Common myeloid progenitor, CD34-positive (primary cell): ENCODE measurements at regions not wholly inside any gene's neighbourhood (a gene's known extent, or its start where the extent isn't known, plus 50 kb on each side); places are given as distances from the start of the nearest gene placed in this dataset.

Experiments used
- CTCF ChIA-PET: fragments of 350-600 bp; sonication (Branson Sonifier 250); formaldehyde crosslinking; loops from one replicate; lab custom pipeline; 2021; ENCODE audit warnings: antibody characterized with exemption; lab: Charles Lee
- POLR2A ChIA-PET: fragments of 350-600 bp; sonication (Branson Sonifier 250); formaldehyde crosslinking; loops from one replicate; lab custom pipeline; 2021; ENCODE audit warnings: antibody characterized with exemption; lab: Charles Lee
- DNase-seq, 3 donors: peaks; one replicate each; pipeline versions ENCODE4 v3.0.0 to v3.0.0-alpha.2; 2013
- H3K27ac ChIP-seq, 2 experiments: 1 replicate in 1 of 2; 2 replicates in 1 of 2; pipeline ENCODE4 v1.7.0; 2013; ENCODE audit warnings: inconsistent platforms in 2 of 2, low read length in 2 of 2, mild to moderate bottlenecking in 2 of 2, low read depth in 1 of 2, moderate library complexity in 1 of 2; ENCODE audit not compliant: severe bottlenecking in 2 of 2, insufficient read depth in 1 of 2, poor library complexity in 1 of 2
- H3K27me3 ChIP-seq, 5 experiments: replicated peaks in 2 of 5; 1 replicate in 3 of 5; 2 replicates in 2 of 5; pipeline versions ENCODE4 v1.6.1 to v1.7.0; 2013; ENCODE audit warnings: low read length in 4 of 5, mild to moderate bottlenecking in 2 of 5, moderate library complexity in 2 of 5, inconsistent platforms in 1 of 5; ENCODE audit not compliant: insufficient read depth in 5 of 5, control insufficient read depth in 4 of 5
- H3K36me3 ChIP-seq, 4 experiments: 1 replicate in 2 of 4; 2 replicates in 2 of 4; pipeline versions ENCODE4 v1.6.1 to v1.7.0; 2013; ENCODE audit warnings: low read length in 3 of 4, control low read depth in 1 of 4, mild to moderate bottlenecking in 1 of 4; ENCODE audit not compliant: control insufficient read depth in 4 of 4, insufficient read depth in 4 of 4
- H3K4me1 ChIP-seq, 4 experiments: 1 replicate in 3 of 4; 2 replicates in 1 of 4; pipeline versions ENCODE4 v1.6.1 to v1.7.1; 2013; ENCODE audit warnings: low read length in 3 of 4, mild to moderate bottlenecking in 3 of 4, control low read depth in 1 of 4, inconsistent platforms in 1 of 4, moderate library complexity in 1 of 4; ENCODE audit not compliant: control insufficient read depth in 4 of 4, insufficient read depth in 4 of 4; ENCODE audit errors: control extremely low read depth in 1 of 4
- H3K4me3 ChIP-seq, 7 experiments: 1 replicate in 4 of 7; 2 replicates in 3 of 7; pipeline versions ENCODE4 v1.5.1 to v1.7.0; 2013; ENCODE audit warnings: mild to moderate bottlenecking in 7 of 7, low read length in 6 of 7, moderate library complexity in 6 of 7, inconsistent platforms in 2 of 7, low read depth in 2 of 7, control low read depth in 1 of 7; ENCODE audit not compliant: insufficient read depth in 4 of 7, control insufficient read depth in 1 of 7; ENCODE audit errors: extremely low read depth in 1 of 7
- H3K9me3 ChIP-seq, 5 experiments: 1 replicate in 4 of 5; 2 replicates in 1 of 5; pipeline versions ENCODE4 v1.6.1 to v1.7.1; 2013; ENCODE audit warnings: low read length in 4 of 5, mild to moderate bottlenecking in 2 of 5, inconsistent platforms in 1 of 5, low read depth in 1 of 5, moderate library complexity in 1 of 5; ENCODE audit not compliant: control insufficient read depth in 4 of 5, insufficient read depth in 2 of 5; ENCODE audit errors: control extremely low read depth in 1 of 5
- WGBS: methylation state at CpG from one replicate; pipeline ENCODE4 v1.1.5; 2013; ENCODE audit not compliant: insufficient coverage; 5-methylcytosine and 5-hydroxymethylcytosine counted together

GRCh38 chr2:22497064-22497463 lies 887.9 kb upstream of the KLHL29 start:
- POLR2A ChIA-PET, result no interaction called here

GRCh38 chr2:22497789-22498188 lies 887.2 kb upstream of the KLHL29 start:
- no peak for DNase-seq
- H3K27me3 ChIP-seq, result no peaks in the 10 kb centered on the region
- H3K9me3 ChIP-seq, result peaks cover 0 to 2% (median 0%) of the 10 kb centered on the region in 5 experiments
- POLR2A ChIA-PET, result no interaction called here
- H3K4me1 ChIP-seq, result no peaks in the 10 kb centered on the region
- CTCF ChIA-PET, result no interaction called here
- H3K4me3 ChIP-seq, result no peak overlapping the region
- WGBS, result 85% methylated on average over 3 of the region's 3 CpGs
- H3K27ac ChIP-seq, result no peak overlapping the region
- H3K36me3 ChIP-seq, result no peaks in the 10 kb centered on the region

More at GRCh38 chr2:22497064-22497463, 887.9 kb upstream of the KLHL29 start:
- Histone ChIP-seq H3K9me3 (peaks cover 0 to 2% (median 0%) of the 10 kb centered on the region in 5 experiments), H3K27me3 (no peaks in the 10 kb centered on the region), H3K36me3 (no peaks in the 10 kb centered on the region), H3K4me3 (no peak overlapping the region), H3K4me1 (no peaks in the 10 kb centered on the region), H3K27ac (no peak overlapping the region)
- WGBS, result no CpG with 5 or more reads among the region's 1 CpG
- DNase-seq, result no peak
- CTCF ChIA-PET, result interaction anchor here (1.0 kb wide), 1 partner anchor 29 kb away, joined by 3 read pairs; no protein-coding TSS in a partner anchor

- ChIA-PET POLR2A (no interaction called here), CTCF (interaction anchor here (1.1 kb wide), 1 partner anchor 143 kb away, joined by 3 read pairs; no protein-coding TSS in a partner anchor)
- no peak for DNase-seq
- H3K27ac ChIP-seq, result no peak overlapping the region
- peaks cover 0 to 2% (median 0%) of the 10 kb centered on the region in 5 experiments for H3K9me3 ChIP-seq
- H3K4me1 ChIP-seq, result no peaks in the 10 kb centered on the region
- no peaks in the 10 kb centered on the region for H3K27me3 ChIP-seq
- 100% methylated on average over 2 of the region's 4 CpGs for WGBS
- H3K36me3 ChIP-seq, result no peaks in the 10 kb centered on the region
- H3K4me3 ChIP-seq, result no peak overlapping the region
Observed at GRCh38 chr2:22499082-22499839, 885.7 kb upstream of the KLHL29 start.

GRCh38 chr2:22500555-22500935 lies 884.4 kb upstream of the KLHL29 start:
- no peak for DNase-seq
- 100% methylated on average over 1 of the region's 1 CpG for WGBS
- POLR2A ChIA-PET, result no interaction called here
- Histone ChIP-seq H3K9me3 (peaks cover 0 to 2% (median 0%) of the 10 kb centered on the region in 5 experiments), H3K4me3 (no peak overlapping the region), H3K27ac (no peak overlapping the region), H3K27me3 (no peaks in the 10 kb centered on the region), H3K4me1 (no peaks in the 10 kb centered on the region), H3K36me3 (no peaks in the 10 kb centered on the region)
- CTCF ChIA-PET, result no interaction called here

GRCh38 chr2:22501851-22502250 lies 883.1 kb upstream of the KLHL29 start:
- Histone ChIP-seq H3K4me1 (no peaks in the 10 kb centered on the region), H3K4me3 (no peak overlapping the region), H3K36me3 (no peaks in the 10 kb centered on the region), H3K9me3 (peaks cover 0 to 2% (median 0%) of the 10 kb centered on the region in 5 experiments), H3K27ac (no peak overlapping the region), H3K27me3 (no peaks in the 10 kb centered on the region)
- POLR2A ChIA-PET, result no interaction called here
- no peak for DNase-seq
- CTCF ChIA-PET, result no interaction called here
- WGBS, result no CpG with 5 or more reads among the region's 2 CpGs

GRCh38 chr2:22513563-22513962 lies 871.4 kb upstream of the KLHL29 start:
- no peaks in the 10 kb centered on the region for H3K4me1 ChIP-seq
- POLR2A ChIA-PET, result no interaction called here
- H3K36me3 ChIP-seq, result no peaks in the 10 kb centered on the region
- H3K4me3 ChIP-seq, result no peak overlapping the region
- no peaks in the 10 kb centered on the region for H3K9me3 ChIP-seq
- WGBS, result 100% methylated on average over 2 of the region's 4 CpGs
- no peak for DNase-seq
- no peak overlapping the region for H3K27ac ChIP-seq
- CTCF ChIA-PET, result no interaction called here
- H3K27me3 ChIP-seq, result no peaks in the 10 kb centered on the region

GRCh38 chr2:22517141-22517540 lies 867.8 kb upstream of the KLHL29 start:
- Histone ChIP-seq H3K9me3 (no peaks in the 10 kb centered on the region), H3K27me3 (no peaks in the 10 kb centered on the region), H3K4me3 (no peak overlapping the region), H3K36me3 (no peaks in the 10 kb centered on the region), H3K27ac (no peak overlapping the region), H3K4me1 (no peaks in the 10 kb centered on the region)
- POLR2A ChIA-PET, result no interaction called here
- no peak for DNase-seq
- CTCF ChIA-PET, result no interaction called here
- WGBS, result no CpG with 5 or more reads among the region's 1 CpG
